CD14-positive monocyte (primary cell): ENCODE measurements at regions not wholly inside any gene's neighbourhood (a gene's known extent, or its start where the extent isn't known, plus 50 kb on each side); places are given as distances from the start of the nearest gene placed in this dataset.

Experiments
- DNase-seq, 3 donors: peaks; one replicate each; pipeline ENCODE4 v3.0.0-alpha.2; 2011 to 2022
- H2AFZ ChIP-seq: 2 replicates; pipeline ENCODE4 v1.6.0; 2012; ENCODE audit warnings: mild to moderate bottlenecking, low read depth, low read length, inconsistent platforms; ENCODE audit not compliant: insufficient read depth, poor library complexity, severe bottlenecking
- H3K27ac ChIP-seq, 2 donors: 1 replicate in 1 of 2; 2 replicates in 1 of 2; pipeline ENCODE4 v1.5.1; 2012 to 2013; ENCODE audit warnings: low read length in 2 of 2, control low read depth in 1 of 2, inconsistent platforms in 1 of 2, low read depth in 1 of 2, mild to moderate bottlenecking in 1 of 2
- H3K27me3 ChIP-seq, 2 donors: one replicate each; pipeline versions ENCODE4 v1.6.0 to v1.6.1; 2011 to 2013; ENCODE audit warnings: low read length in 2 of 2; ENCODE audit not compliant: control insufficient read depth in 2 of 2, insufficient read depth in 2 of 2
- H3K36me3 ChIP-seq, 2 donors: replicated peaks in 1 of 2; 1 replicate in 1 of 2; 2 replicates in 1 of 2; pipeline versions ENCODE4 v1.5.1 to v1.6.1; 2012 to 2013; ENCODE audit warnings: low read length in 2 of 2, control low read depth in 1 of 2, inconsistent platforms in 1 of 2, mild to moderate bottlenecking in 1 of 2; ENCODE audit not compliant: insufficient read depth in 2 of 2, control insufficient read depth in 1 of 2
- H3K4me1 ChIP-seq, 2 donors: 1 replicate in 1 of 2; 2 replicates in 1 of 2; pipeline versions ENCODE4 v1.5.1 to v1.6.1; 2012 to 2013; ENCODE audit warnings: low read length in 2 of 2, control low read depth in 1 of 2, inconsistent platforms in 1 of 2, mild to moderate bottlenecking in 1 of 2, moderate library complexity in 1 of 2; ENCODE audit not compliant: insufficient read depth in 2 of 2, control insufficient read depth in 1 of 2
- H3K4me2 ChIP-seq: replicated peaks from 2 replicates; pipeline ENCODE3; 2012; ENCODE audit warnings: low read length, moderate library complexity, mild to moderate bottlenecking; ENCODE audit not compliant: poor library complexity, severe bottlenecking; ENCODE audit errors: extremely low read depth
- H3K4me3 ChIP-seq, 3 experiments: fragments of 200-600 bp in 1 of 3; sonication (generic) in 1 of 3; replicated peaks in 1 of 3; 1 replicate in 2 of 3; 2 replicates in 1 of 3; pipeline ENCODE4 v1.5.1; 2011 to 2013; ENCODE audit warnings: low read length in 3 of 3, mild to moderate bottlenecking in 3 of 3, control low read depth in 2 of 3, low read depth in 2 of 3, inconsistent platforms in 1 of 3, moderate library complexity in 1 of 3
- H3K79me2 ChIP-seq: 2 replicates; pipeline ENCODE4 v1.6.0; 2012; ENCODE audit warnings: mild to moderate bottlenecking, control low read depth, inconsistent platforms, low read length, moderate library complexity; ENCODE audit not compliant: insufficient read depth
- H3K9ac ChIP-seq: 2 replicates; pipeline ENCODE4 v1.6.0; 2017; ENCODE audit warnings: low read length, mild to moderate bottlenecking; ENCODE audit not compliant: insufficient read depth, poor library complexity, severe bottlenecking
- H3K9me3 ChIP-seq, 2 donors: replicated peaks in 1 of 2; 1 replicate in 1 of 2; 2 replicates in 1 of 2; pipeline versions ENCODE4 v1.5.1 to v1.6.1; 2012 to 2013; ENCODE audit warnings: low read length in 2 of 2, control low read depth in 1 of 2; ENCODE audit not compliant: control insufficient read depth in 1 of 2, insufficient read depth in 1 of 2
- H4K20me1 ChIP-seq: 2 replicates; pipeline ENCODE4 v1.6.0; 2012; ENCODE audit warnings: mild to moderate bottlenecking, low read length, control low read depth, moderate library complexity; ENCODE audit not compliant: insufficient read depth
- H3K27ac Mint-ChIP-seq, 7 donors: one replicate each; pipeline ENCODE4 v1.8.0; 2020; ENCODE audit warnings: mild to moderate bottlenecking in 7 of 7, mixed read lengths in 7 of 7, moderate library complexity in 6 of 7, inconsistent platforms in 2 of 7
- H3K27me3 Mint-ChIP-seq, 3 donors: one replicate each; pipeline ENCODE4 v1.8.0; 2021 to 2022; ENCODE audit warnings: low read depth in 3 of 3, mild to moderate bottlenecking in 3 of 3, mixed read lengths in 3 of 3, moderate library complexity in 3 of 3, inconsistent platforms in 1 of 3
- H3K36me3 Mint-ChIP-seq, 2 donors: one replicate each; pipeline ENCODE4 v1.8.0; 2020; ENCODE audit warnings: mixed read lengths in 2 of 2, inconsistent platforms in 1 of 2, mild to moderate bottlenecking in 1 of 2
- H3K4me1 Mint-ChIP-seq: one replicate; pipeline ENCODE4 v1.8.0; 2020; ENCODE audit warnings: mild to moderate bottlenecking, mixed read lengths
- H3K4me3 Mint-ChIP-seq, 2 donors: one replicate each; pipeline ENCODE4 v1.8.0; 2020; ENCODE audit warnings: mild to moderate bottlenecking in 2 of 2, mixed read lengths in 2 of 2, moderate library complexity in 1 of 2
- H3K9me3 Mint-ChIP-seq, 7 donors: one replicate each; pipeline ENCODE4 v1.8.0; 2020 to 2022; ENCODE audit warnings: mixed read lengths in 7 of 7, mild to moderate bottlenecking in 6 of 7, moderate library complexity in 6 of 7, inconsistent platforms in 2 of 7
- CTCF ChIP-seq: fragments of 200-600 bp; IDR thresholded peaks from one replicate; pipeline ENCODE4 v1.8.0; 2022; ENCODE audit warnings: antibody characterized with exemption, mild to moderate bottlenecking
- WGBS: methylation state at CpG from one replicate; pipeline ENCODE4 v1.1.5; 2013; ENCODE audit warnings: missing lambda C conversion rate; ENCODE audit not compliant: insufficient coverage; 5-methylcytosine and 5-hydroxymethylcytosine counted together
- intact Hi-C, 2 donors: fragments of 100-400 bp; cut with micrococcal nuclease; formaldehyde crosslinking; loops; one replicate each; pipeline versions ENCODE4 v1.15.0 to v1.15.1; 2023

GRCh38 chr4:160493206-160493605 lies 1390.3 kb downstream of the RAPGEF2 start:
- no peak for TF ChIP-seq CTCF
- H3K4me2 ChIP-seq = no peak overlapping the region
- DNase-seq = no peak
- no peaks in the 10 kb centered on the region for H3K27me3 ChIP-seq
- H2AFZ ChIP-seq = no peak overlapping the region
- no peaks in the 10 kb centered on the region for H3K4me1 Mint-ChIP-seq
- H3K36me3 ChIP-seq = no peaks in the 10 kb centered on the region
- H3K27ac Mint-ChIP-seq = no peak overlapping the region
- H3K36me3 Mint-ChIP-seq = no peaks in the 10 kb centered on the region
- H3K4me3 ChIP-seq = no peak overlapping the region
- peaks cover 0 to 8% of the 10 kb centered on the region in 2 donors for H3K9me3 ChIP-seq
- intact Hi-C loops = no loop called here
- H3K4me1 ChIP-seq = no peaks in the 10 kb centered on the region
- H3K79me2 ChIP-seq = no peaks in the 10 kb centered on the region
- H3K27ac ChIP-seq = no peak overlapping the region
- no peak overlapping the region for H3K4me3 Mint-ChIP-seq
- H3K27me3 Mint-ChIP-seq = no peaks in the 10 kb centered on the region
- peaks cover 0 to 5% (median 3%) of the 10 kb centered on the region in 7 donors for H3K9me3 Mint-ChIP-seq
- 100% methylated on average over 1 of the region's 1 CpG for WGBS
- H3K9ac ChIP-seq = no peak overlapping the region
- no peaks in the 10 kb centered on the region for H4K20me1 ChIP-seq

GRCh38 chr4:160495356-160495755 lies 1392.5 kb downstream of the RAPGEF2 start:
- H3K4me1 Mint-ChIP-seq = no peaks in the 10 kb centered on the region
- no peaks in the 10 kb centered on the region for H3K27me3 Mint-ChIP-seq
- intact Hi-C loops = no loop called here
- Histone ChIP-seq H3K4me3 (no peak overlapping the region), H3K27me3 (no peaks in the 10 kb centered on the region), H2AFZ (no peak overlapping the region), H3K36me3 (no peaks in the 10 kb centered on the region), H4K20me1 (no peaks in the 10 kb centered on the region), H3K4me2 (no peak overlapping the region), H3K27ac (no peak overlapping the region), H3K9me3 (peaks cover 0 to 3% of the 10 kb centered on the region in 2 donors), H3K79me2 (no peaks in the 10 kb centered on the region), H3K4me1 (no peaks in the 10 kb centered on the region), H3K9ac (no peak overlapping the region)
- DNase-seq = no peak
- no peak overlapping the region for H3K4me3 Mint-ChIP-seq
- no peaks in the 10 kb centered on the region for H3K36me3 Mint-ChIP-seq
- peaks cover 0 to 6% (median 2%) of the 10 kb centered on the region in 7 donors for H3K9me3 Mint-ChIP-seq
- TF ChIP-seq CTCF = no peak
- no CpG with 5 or more reads among the region's 2 CpGs for WGBS
- H3K27ac Mint-ChIP-seq = no peak overlapping the region
